SU-DHL-6 (cell line): ENCODE measurements at regions not wholly inside any gene's neighbourhood (a gene's known extent, or its start where the extent isn't known, plus 50 kb on each side); places are given as distances from the start of the nearest gene placed in this dataset.

ENCODE experiments used
- H2AFZ ChIP-seq: fragments of 200-600 bp; sonication (generic); 2 replicates; pipeline ENCODE4 v1.6.1; 2014; ENCODE audit warnings: low read depth, mild to moderate bottlenecking, moderate library complexity, mixed read lengths, antibody characterized with exemption, low read length; ENCODE audit not compliant: severe bottlenecking
- H3F3A ChIP-seq: fragments of 200-600 bp; shearing (Covaris generic); 2 replicates; pipeline ENCODE4 v1.6.0; 2016; ENCODE audit warnings: antibody characterized with exemption, mild to moderate bottlenecking; ENCODE audit not compliant: insufficient read depth
- H3K27ac ChIP-seq: fragments of 200-600 bp; sonication (generic); 2 replicates; pipeline ENCODE4 v1.5.1; 2016; ENCODE audit warnings: low read depth, mild to moderate bottlenecking, low read length, moderate library complexity, mixed read lengths
- H3K27me3 ChIP-seq: fragments of 200-600 bp; sonication (generic), shearing (Covaris generic); 2 replicates; pipeline ENCODE4 v1.6.0; 2014; ENCODE audit warnings: mild to moderate bottlenecking, low read length
- H3K36me3 ChIP-seq: fragments of 200-600 bp; sonication (generic); 2 replicates; pipeline ENCODE4 v1.6.1; 2014; ENCODE audit warnings: mild to moderate bottlenecking, low read length, mixed read lengths
- H3K4me2 ChIP-seq: fragments of 300-600, 200-600 bp; shearing (Covaris generic), sonication (generic); 2 replicates; pipeline ENCODE4 v1.6.0; 2014; ENCODE audit warnings: low read length, low read depth, mild to moderate bottlenecking; ENCODE audit not compliant: poor library complexity, severe bottlenecking
- H3K4me3 ChIP-seq: fragments of 200-600 bp; sonication (generic); 2 replicates; pipeline ENCODE4 v1.5.1; 2014; ENCODE audit warnings: antibody characterized with exemption, low read length, mild to moderate bottlenecking, mixed read lengths; ENCODE audit not compliant: insufficient read depth, poor library complexity, severe bottlenecking
- H3K79me2 ChIP-seq: fragments of 200-600 bp; sonication (generic); 2 replicates; pipeline ENCODE4 v1.6.1; 2014; ENCODE audit warnings: mild to moderate bottlenecking, low read length, moderate library complexity; ENCODE audit not compliant: insufficient read depth
- H3K9ac ChIP-seq: fragments of 200-600 bp; sonication (generic); 2 replicates; pipeline ENCODE4 v1.7.0; 2014; ENCODE audit warnings: mild to moderate bottlenecking, low read length
- H3K9me2 ChIP-seq: fragments of 200-600 bp; sonication (generic); replicated peaks from 2 replicates; pipeline ENCODE4 v1.6.1; 2014; ENCODE audit warnings: low read length; ENCODE audit not compliant: insufficient read depth
- H3K9me3 ChIP-seq: fragments of 200-600 bp; sonication (generic); 2 replicates; pipeline ENCODE4 v1.6.1; 2014; ENCODE audit warnings: low read length, mixed read lengths; ENCODE audit not compliant: insufficient read depth
- H4K20me1 ChIP-seq: fragments of 200-600 bp; sonication (generic); 2 replicates; pipeline ENCODE4 v1.6.1; 2014; ENCODE audit warnings: low read depth, mild to moderate bottlenecking, antibody characterized with exemption, low read length, moderate library complexity, mixed read lengths
- CTCF ChIP-seq: fragments of 200-600 bp; sonication (generic); IDR thresholded peaks from one replicate; pipeline ENCODE4 v1.5.1; 2017; ENCODE audit warnings: antibody characterized with exemption, mild to moderate bottlenecking, low read length, moderate library complexity; ENCODE audit not compliant: insufficient read depth, poor library complexity, severe bottlenecking
- EZH2phosphoT487 ChIP-seq: fragments of 200-600 bp; sonication (generic), shearing (Covaris generic); conservative IDR thresholded peaks from 2 replicates; pipeline ENCODE4 v1.6.1; 2018; ENCODE audit warnings: mild to moderate bottlenecking, antibody characterized with exemption, low read length, moderate library complexity, mixed read lengths

GRCh38 chr9:126056312-126057021, 270.2 kb upstream of the MVB12B start:
- H3K9me2 ChIP-seq = no peaks in the 10 kb centered on the region
- no peak overlapping the region for H3K27ac ChIP-seq
- no peaks in the 10 kb centered on the region for H3F3A ChIP-seq
- no peaks in the 10 kb centered on the region for H3K9me3 ChIP-seq
- H3K9ac ChIP-seq = no peak overlapping the region
- H3K79me2 ChIP-seq = no peaks in the 10 kb centered on the region
- no peak overlapping the region for H3K4me3 ChIP-seq
- TF ChIP-seq CTCF = no peak
- TF ChIP-seq EZH2phosphoT487 = no peak
- H3K4me2 ChIP-seq = no peak overlapping the region
- H3K27me3 ChIP-seq = no peaks in the 10 kb centered on the region
- no peaks in the 10 kb centered on the region for H3K36me3 ChIP-seq
- no peak overlapping the region for H2AFZ ChIP-seq
- no peaks in the 10 kb centered on the region for H4K20me1 ChIP-seq

- no peak overlapping the region for H3K4me2 ChIP-seq
- H3K4me3 ChIP-seq = no peak overlapping the region
- H3F3A ChIP-seq = no peaks in the 10 kb centered on the region
- no peaks in the 10 kb centered on the region for H3K27me3 ChIP-seq
- H3K79me2 ChIP-seq = no peaks in the 10 kb centered on the region
- H3K36me3 ChIP-seq = no peaks in the 10 kb centered on the region
- H3K9ac ChIP-seq = no peak overlapping the region
- no peaks in the 10 kb centered on the region for H3K9me3 ChIP-seq
- TF ChIP-seq CTCF (no peak), EZH2phosphoT487 (no peak)
- H4K20me1 ChIP-seq = no peaks in the 10 kb centered on the region
- no peak overlapping the region for H2AFZ ChIP-seq
- H3K9me2 ChIP-seq = no peaks in the 10 kb centered on the region
- no peak overlapping the region for H3K27ac ChIP-seq
Observed at GRCh38 chr9:126057121-126057825, 269.4 kb upstream of the MVB12B start.

- Histone ChIP-seq H3K27ac (no peak overlapping the region), H3K4me3 (no peak overlapping the region), H3K4me2 (no peak overlapping the region), H3K27me3 (no peaks in the 10 kb centered on the region), H3K36me3 (no peaks in the 10 kb centered on the region), H3F3A (no peaks in the 10 kb centered on the region), H3K9ac (no peak overlapping the region), H3K79me2 (no peaks in the 10 kb centered on the region), H4K20me1 (no peaks in the 10 kb centered on the region), H2AFZ (no peak overlapping the region), H3K9me2 (no peaks in the 10 kb centered on the region), H3K9me3 (no peaks in the 10 kb centered on the region)
- TF ChIP-seq CTCF (no peak), EZH2phosphoT487 (no peak)
Observed at GRCh38 chr9:126058011-126058531, 268.6 kb upstream of the MVB12B start.
